Erythroblast (primary cell): ENCODE measurements at regions not wholly inside any gene's neighbourhood (a gene's known extent, or its start where the extent isn't known, plus 50 kb on each side); places are given as distances from the start of the nearest gene placed in this dataset.

Source experiments
- GATA1 ChIP-seq: IDR thresholded peaks from 2 replicates; pipeline ENCODE4 v1.6.1; 2011; ENCODE audit warnings: low read depth, mild to moderate bottlenecking, control low read depth, low read length, moderate library complexity
- POLR2A ChIP-seq: IDR thresholded peaks from 2 replicates; pipeline ENCODE4 v1.6.1; 2011; ENCODE audit warnings: mild to moderate bottlenecking, low read length

- TF ChIP-seq POLR2A, result no peak
- TF ChIP-seq GATA1, result no peak
Observed at GRCh38 chr1:229217716-229218115, 53.2 kb upstream of the RAB4A start.
